ENCODE measurements at regions not wholly inside any gene's neighbourhood (a gene's known extent, or its start where the extent isn't known, plus 50 kb on each side); places are given as distances from the start of the nearest gene placed in this dataset.
A peak's percentile ranks its signal among the peaks of the same experiment; 100 is the strongest.

DNA sequence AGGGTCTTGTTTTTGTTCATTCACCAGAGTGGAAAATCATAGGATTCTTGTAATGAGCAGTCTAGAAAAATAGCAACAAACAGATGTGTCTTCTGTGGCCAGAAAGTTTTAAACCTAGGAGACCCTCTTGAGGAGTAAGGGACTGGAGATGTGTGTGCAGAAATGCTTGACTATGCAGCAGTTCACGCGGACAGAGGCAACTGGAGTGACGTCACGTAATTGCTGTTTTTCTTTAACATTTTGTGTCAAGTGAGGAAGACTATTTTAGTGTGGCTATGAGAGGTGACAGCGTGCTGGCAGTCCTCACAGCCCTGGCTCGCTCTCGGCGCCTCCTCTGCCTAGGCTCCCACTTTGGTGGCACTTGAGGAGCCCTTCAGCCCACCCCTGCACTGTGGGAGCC, 163.1 kb upstream of the PTCH1 start:
- H3K27me3 ChIP-seq: no peaks in the 10 kb centered on the region
- H3K4me3 ChIP-seq: no peak overlapping the region
- no peaks in the 10 kb centered on the region for H3K4me1 ChIP-seq
- TF ChIP-seq POLR2AphosphoS5 (IDR thresholded peaks at IDR 0.05) (no peak), POLR2A (IDR thresholded peaks at IDR 0.05; ENCODE audit: low read depth) (no peak), EP300 (IDR thresholded peaks at IDR 0.05) (no peak)
- TF ChIP-seq, protein P1, sequence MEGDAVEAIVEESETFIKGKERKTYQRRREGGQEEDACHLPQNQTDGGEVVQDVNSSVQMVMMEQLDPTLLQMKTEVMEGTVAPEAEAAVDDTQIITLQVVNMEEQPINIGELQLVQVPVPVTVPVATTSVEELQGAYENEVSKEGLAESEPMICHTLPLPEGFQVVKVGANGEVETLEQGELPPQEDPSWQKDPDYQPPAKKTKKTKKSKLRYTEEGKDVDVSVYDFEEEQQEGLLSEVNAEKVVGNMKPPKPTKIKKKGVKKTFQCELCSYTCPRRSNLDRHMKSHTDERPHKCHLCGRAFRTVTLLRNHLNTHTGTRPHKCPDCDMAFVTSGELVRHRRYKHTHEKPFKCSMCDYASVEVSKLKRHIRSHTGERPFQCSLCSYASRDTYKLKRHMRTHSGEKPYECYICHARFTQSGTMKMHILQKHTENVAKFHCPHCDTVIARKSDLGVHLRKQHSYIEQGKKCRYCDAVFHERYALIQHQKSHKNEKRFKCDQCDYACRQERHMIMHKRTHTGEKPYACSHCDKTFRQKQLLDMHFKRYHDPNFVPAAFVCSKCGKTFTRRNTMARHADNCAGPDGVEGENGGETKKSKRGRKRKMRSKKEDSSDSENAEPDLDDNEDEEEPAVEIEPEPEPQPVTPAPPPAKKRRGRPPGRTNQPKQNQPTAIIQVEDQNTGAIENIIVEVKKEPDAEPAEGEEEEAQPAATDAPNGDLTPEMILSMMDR (IDR thresholded peaks at IDR 0.05): no peak
- intact Hi-C loops (cut with DNase I): no loop called here
- no peak overlapping the region for H3K27ac ChIP-seq (replicated peaks in 1 of 4)
- DNase-seq (ENCODE audit: extremely low spot score): no peak
- no peaks in the 10 kb centered on the region for H3K36me3 ChIP-seq
- 96% methylated on average over 8 of the region's 8 CpGs for WGBS
- H3K9me3 ChIP-seq: no peaks in the 10 kb centered on the region

DNA sequence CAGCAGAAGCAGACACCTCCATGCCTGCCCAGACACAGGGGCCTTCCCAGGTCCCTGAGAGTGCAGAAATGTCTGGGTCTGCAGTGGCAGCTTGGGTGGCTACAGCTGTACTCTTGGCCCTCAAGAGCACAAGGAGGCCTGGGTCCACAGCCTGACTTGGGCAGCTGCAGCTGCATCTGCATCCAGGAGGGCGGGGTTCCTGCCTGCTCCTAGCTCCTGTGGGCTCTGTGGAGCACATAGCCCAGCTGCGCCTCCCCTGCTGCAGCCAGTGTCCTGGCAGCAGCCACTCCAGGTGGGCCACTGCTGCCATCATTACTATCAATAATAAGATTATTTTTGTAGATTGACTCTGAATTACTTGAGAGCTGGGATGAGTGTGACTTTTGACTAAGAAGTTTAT, 162.0 kb upstream of the PTCH1 start:
- no peak overlapping the region for H3K4me3 ChIP-seq
- TF ChIP-seq POLR2AphosphoS5 (IDR thresholded peaks at IDR 0.05) (no peak), POLR2A (IDR thresholded peaks at IDR 0.05; ENCODE audit: low read depth) (no peak), EP300 (IDR thresholded peaks at IDR 0.05) (no peak)
- TF ChIP-seq, protein P1 (IDR thresholded peaks at IDR 0.05): no peak
- DNase-seq (ENCODE audit: extremely low spot score): no peak
- no peaks in the 10 kb centered on the region for H3K4me1 ChIP-seq
- intact Hi-C loops (cut with DNase I): no loop called here
- H3K27ac ChIP-seq (replicated peaks in 1 of 4): no peak overlapping the region
- no peaks in the 10 kb centered on the region for H3K27me3 ChIP-seq
- H3K9me3 ChIP-seq: no peaks in the 10 kb centered on the region
- H3K36me3 ChIP-seq: no peaks in the 10 kb centered on the region
- 100% methylated on average over 1 of the region's 2 CpGs for WGBS

DNA sequence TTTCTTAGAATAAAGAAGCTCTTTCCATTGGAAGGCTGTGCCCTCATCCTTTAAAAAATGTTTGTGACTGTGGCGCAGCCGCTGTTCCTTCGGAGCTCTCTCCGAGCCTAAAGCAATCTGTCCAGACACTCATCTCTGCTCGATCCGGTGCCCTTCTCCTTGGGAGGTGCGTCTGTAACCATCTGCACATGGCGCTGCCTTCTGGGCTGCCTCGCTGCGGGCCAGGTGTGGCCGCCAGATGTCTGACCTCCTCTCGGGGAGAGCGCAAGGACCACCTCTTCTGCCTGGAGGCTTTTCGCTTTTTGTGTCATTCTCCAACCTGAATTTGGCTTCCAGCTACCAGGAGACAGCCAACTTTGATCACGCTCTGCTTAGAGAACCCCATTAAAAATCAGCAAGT, 153.4 kb upstream of the PTCH1 start:
- intact Hi-C loops (cut with DNase I): no loop called here
- no peaks in the 10 kb centered on the region for H3K4me1 ChIP-seq
- H3K27me3 ChIP-seq: peaks cover 0 to 9% (median 0%) of the 10 kb centered on the region in 4 donors
- 82% methylated on average over 15 of the region's 15 CpGs for WGBS
- TF ChIP-seq EP300 (IDR thresholded peaks at IDR 0.05) (no peak), POLR2A (IDR thresholded peaks at IDR 0.05; ENCODE audit: low read depth) (no peak), POLR2AphosphoS5 (IDR thresholded peaks at IDR 0.05) (no peak)
- TF ChIP-seq, protein P1 (IDR thresholded peaks at IDR 0.05): no peak
- H3K36me3 ChIP-seq: no peaks in the 10 kb centered on the region
- peak; percentile 60 for DNase-seq (ENCODE audit: extremely low spot score)
- no peak overlapping the region for H3K27ac ChIP-seq (replicated peaks in 1 of 4)
- no peaks in the 10 kb centered on the region for H3K9me3 ChIP-seq
- no peak overlapping the region for H3K4me3 ChIP-seq

DNA sequence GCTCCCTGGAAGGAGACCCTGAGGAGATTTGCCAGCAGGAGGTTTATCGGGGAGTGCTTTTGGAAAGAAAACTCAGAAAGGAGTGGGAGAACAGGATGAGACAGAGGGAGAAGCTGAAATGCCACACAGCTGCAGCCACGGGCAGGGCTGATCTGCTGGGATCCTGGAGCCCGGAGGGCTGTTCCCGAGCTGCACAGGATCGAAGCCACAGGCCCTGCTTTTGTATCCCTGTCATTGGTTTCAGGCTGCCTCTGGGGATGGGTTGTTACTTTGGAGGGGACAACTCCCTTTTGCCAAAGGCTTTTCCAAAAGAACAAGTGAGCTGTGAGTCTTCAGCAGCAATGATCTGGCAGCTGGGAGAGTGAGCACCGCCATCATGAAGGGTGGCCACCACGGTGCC, 152.5 kb upstream of the PTCH1 start:
- DNase-seq (ENCODE audit: extremely low spot score): peak; percentile 62
- Histone ChIP-seq H3K36me3 (no peaks in the 10 kb centered on the region), H3K4me3 (no peak overlapping the region), H3K9me3 (no peaks in the 10 kb centered on the region), H3K27me3 (peaks cover 0 to 9% (median 0%) of the 10 kb centered on the region in 4 donors), H3K27ac (replicated peaks in 1 of 4) (no peak overlapping the region), H3K4me1 (no peaks in the 10 kb centered on the region)
- whole genome bisulfite sequencing: 77% methylated on average over 7 of the region's 7 CpGs
- TF ChIP-seq POLR2AphosphoS5 (IDR thresholded peaks at IDR 0.05): no peak
- no peak for TF ChIP-seq POLR2A (IDR thresholded peaks at IDR 0.05; ENCODE audit: low read depth)
- TF ChIP-seq, protein P1 (IDR thresholded peaks at IDR 0.05): no peak
- no peak for TF ChIP-seq EP300 (IDR thresholded peaks at IDR 0.05)
- intact Hi-C loops (cut with DNase I): no loop called here

DNA sequence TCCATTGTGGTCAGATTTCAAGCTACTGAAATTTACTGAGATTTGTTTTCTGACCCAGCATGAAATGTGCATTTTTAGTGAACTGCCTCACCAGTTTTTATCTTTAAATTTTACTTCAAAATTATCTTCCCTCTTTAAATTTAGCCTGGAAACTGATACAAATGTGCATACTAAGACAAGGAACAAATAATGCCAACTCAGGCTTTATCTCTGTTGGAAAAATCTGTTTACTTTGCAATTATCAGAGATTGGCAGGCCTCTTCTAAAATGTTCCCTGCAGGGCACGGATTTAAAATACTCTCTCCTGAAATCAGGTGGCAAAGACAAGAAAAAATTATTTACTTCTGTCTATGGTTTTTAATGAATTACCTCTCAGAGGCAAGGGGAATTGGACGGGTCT, 151.0 kb upstream of the PTCH1 start:
- no peak overlapping the region for H3K4me3 ChIP-seq
- 76% methylated on average over 2 of the region's 2 CpGs for WGBS
- H3K36me3 ChIP-seq: no peaks in the 10 kb centered on the region
- no peaks in the 10 kb centered on the region for H3K4me1 ChIP-seq
- H3K27me3 ChIP-seq: peaks cover 0 to 9% (median 0%) of the 10 kb centered on the region in 4 donors
- DNase-seq (ENCODE audit: extremely low spot score): no peak
- H3K27ac ChIP-seq (replicated peaks in 1 of 4): no peak overlapping the region
- intact Hi-C loops (cut with DNase I): no loop called here
- H3K9me3 ChIP-seq: no peaks in the 10 kb centered on the region
- no peak for TF ChIP-seq POLR2AphosphoS5 (IDR thresholded peaks at IDR 0.05)
- no peak for TF ChIP-seq POLR2A (IDR thresholded peaks at IDR 0.05; ENCODE audit: low read depth)
- TF ChIP-seq, protein P1 (IDR thresholded peaks at IDR 0.05): no peak
- TF ChIP-seq EP300 (IDR thresholded peaks at IDR 0.05): no peak
